Breast epithelium (tissue), 3 donors: ENCODE measurements at regions not wholly inside any gene's neighbourhood (a gene's known extent, or its start where the extent isn't known, plus 50 kb on each side); places are given as distances from the start of the nearest gene placed in this dataset.

Experiments used
- POLR2A ChIP-seq: fragments of 450-650 bp; IDR thresholded peaks from one replicate; pipeline ENCODE4 v1.6.1; 2016; ENCODE audit warnings: antibody characterized with exemption, mild to moderate bottlenecking, moderate library complexity
- POLR2AphosphoS5 ChIP-seq, 3 donors: sonication (generic); formaldehyde crosslinking; IDR thresholded peaks; one replicate each; pipeline ENCODE4 v1.6.1; 2017; ENCODE audit warnings: antibody characterized with exemption in 3 of 3
- TF ChIP-seq, protein P1 (sequence below), 3 donors: fragments of 450-650 bp; IDR thresholded peaks; one replicate each; pipeline ENCODE4 v1.5.1; 2016 to 2017; ENCODE audit warnings: antibody characterized with exemption in 3 of 3, mild to moderate bottlenecking in 3 of 3, moderate library complexity in 3 of 3

DNA sequence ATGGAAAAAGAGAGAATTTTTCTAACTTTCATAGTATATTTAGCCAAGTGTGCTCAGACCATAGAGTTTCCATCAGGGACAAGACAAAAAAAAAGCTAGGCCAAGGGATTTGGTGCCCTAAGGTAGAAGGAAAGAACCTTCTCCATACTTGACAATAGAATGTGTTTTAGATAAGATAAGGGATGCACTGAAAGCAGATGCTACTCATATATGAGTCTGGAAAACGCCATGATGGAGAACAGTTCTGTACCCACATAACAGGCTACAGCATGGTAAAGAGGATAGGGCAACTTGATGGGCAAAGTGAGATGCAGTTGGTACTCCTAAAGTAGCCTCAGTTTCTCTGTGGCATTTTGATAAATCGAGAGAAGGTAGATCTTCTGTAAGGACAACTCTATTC lies 216.4 kb upstream of the NECTIN3 start:
- TF ChIP-seq, protein P1, sequence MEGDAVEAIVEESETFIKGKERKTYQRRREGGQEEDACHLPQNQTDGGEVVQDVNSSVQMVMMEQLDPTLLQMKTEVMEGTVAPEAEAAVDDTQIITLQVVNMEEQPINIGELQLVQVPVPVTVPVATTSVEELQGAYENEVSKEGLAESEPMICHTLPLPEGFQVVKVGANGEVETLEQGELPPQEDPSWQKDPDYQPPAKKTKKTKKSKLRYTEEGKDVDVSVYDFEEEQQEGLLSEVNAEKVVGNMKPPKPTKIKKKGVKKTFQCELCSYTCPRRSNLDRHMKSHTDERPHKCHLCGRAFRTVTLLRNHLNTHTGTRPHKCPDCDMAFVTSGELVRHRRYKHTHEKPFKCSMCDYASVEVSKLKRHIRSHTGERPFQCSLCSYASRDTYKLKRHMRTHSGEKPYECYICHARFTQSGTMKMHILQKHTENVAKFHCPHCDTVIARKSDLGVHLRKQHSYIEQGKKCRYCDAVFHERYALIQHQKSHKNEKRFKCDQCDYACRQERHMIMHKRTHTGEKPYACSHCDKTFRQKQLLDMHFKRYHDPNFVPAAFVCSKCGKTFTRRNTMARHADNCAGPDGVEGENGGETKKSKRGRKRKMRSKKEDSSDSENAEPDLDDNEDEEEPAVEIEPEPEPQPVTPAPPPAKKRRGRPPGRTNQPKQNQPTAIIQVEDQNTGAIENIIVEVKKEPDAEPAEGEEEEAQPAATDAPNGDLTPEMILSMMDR (IDR thresholded peaks at IDR 0.05), result no peak
- no peak for TF ChIP-seq POLR2A
- no peak for TF ChIP-seq POLR2AphosphoS5 (IDR thresholded peaks at IDR 0.05)
